HG03571 (cell line): ENCODE measurements at regions not wholly inside any gene's neighbourhood (a gene's known extent, or its start where the extent isn't known, plus 50 kb on each side); places are given as distances from the start of the nearest gene placed in this dataset.
"Not testable (repeated sequence)": the region's sequence is repeated elsewhere in the genome, so short reads cannot be mapped to it uniquely, and the experiment has no call there.

Experiments
- ATAC-seq: cut with Tn5 transposase; IDR thresholded peaks from one replicate; pipeline ENCODE4 v1.9.1; 2021; ENCODE audit not compliant: unreplicated experiment

DNA sequence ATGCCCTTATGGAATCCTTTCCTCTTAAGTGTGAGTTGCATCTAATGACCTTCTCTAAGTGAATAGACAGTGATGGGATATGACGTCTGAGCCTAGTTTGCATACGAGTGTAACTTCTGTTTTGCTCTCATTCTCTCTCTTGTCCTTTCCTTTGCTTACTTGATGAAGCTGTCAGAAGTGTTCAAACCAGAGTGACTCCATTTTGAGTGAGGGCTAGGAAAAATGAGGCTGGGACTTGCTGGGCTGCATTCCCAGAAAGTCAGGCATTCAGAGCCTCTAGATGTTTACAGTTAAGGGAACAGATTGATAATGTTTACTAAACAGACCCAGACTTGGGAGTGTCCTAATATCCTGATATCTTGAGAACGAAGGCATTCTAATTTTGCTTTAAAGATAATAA lies 311.2 kb upstream of the SOX4 start:
- not testable (repeated sequence) for ATAC-seq

DNA sequence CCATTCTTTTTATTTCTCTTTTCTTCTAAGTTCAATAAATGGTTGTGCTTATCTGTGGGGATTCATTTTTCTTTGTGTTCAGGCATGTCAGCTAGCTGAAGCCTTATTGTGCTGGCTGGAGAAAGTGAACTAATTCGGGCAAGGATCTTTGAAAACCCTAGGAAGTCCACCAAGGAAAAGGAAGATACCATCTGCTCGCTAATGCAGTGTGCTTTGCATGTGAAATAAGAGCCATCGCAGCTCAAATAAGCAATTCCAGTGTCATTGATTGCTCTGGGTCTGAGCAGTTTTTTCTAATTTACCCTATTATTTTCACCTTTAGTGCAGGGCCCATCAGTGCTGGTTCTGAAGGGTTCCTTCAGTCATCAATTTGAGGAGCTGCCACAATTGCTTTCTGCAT lies 309.4 kb upstream of the SOX4 start:
- no peak for ATAC-seq

DNA sequence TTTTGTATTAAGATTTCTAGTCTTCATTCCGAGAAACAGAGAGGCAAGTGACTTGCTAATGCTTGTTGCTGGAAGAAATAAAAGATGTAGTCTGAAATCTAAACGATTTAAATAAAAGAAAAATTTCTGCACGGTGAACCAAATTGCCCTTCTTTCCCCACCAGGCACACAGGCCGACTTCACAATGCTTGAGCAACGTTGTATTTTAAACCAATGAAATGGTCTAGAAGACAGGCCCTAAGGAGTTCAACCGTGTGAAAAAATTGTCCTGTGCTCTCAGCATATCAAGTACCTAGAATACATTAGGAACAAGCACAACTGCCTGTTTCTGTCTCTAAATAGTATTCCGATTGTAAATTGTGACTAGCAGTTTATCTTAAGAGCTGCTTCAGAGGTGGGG lies 308.8 kb upstream of the SOX4 start:
- no peak for ATAC-seq

DNA sequence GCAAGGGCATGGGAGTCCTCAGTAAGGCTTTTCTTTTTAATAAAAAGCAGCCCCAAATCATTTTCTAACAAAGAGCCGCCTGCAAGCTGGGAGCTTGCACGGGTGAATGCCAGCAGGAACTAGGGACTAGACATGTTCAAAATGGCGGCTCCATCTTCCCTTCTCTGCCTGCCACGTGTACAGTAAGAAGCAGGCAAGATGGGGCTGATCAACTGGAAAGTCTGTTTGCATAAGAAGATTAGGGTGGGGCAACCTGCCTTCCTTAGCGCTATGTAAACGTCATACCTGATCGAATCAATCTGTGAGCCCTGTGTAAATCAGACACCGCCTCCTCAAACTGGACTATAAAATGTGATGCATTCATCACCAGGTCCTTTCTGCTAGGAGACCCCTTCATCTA lies 299.4 kb upstream of the SOX4 start:
- ATAC-seq, result no peak

DNA sequence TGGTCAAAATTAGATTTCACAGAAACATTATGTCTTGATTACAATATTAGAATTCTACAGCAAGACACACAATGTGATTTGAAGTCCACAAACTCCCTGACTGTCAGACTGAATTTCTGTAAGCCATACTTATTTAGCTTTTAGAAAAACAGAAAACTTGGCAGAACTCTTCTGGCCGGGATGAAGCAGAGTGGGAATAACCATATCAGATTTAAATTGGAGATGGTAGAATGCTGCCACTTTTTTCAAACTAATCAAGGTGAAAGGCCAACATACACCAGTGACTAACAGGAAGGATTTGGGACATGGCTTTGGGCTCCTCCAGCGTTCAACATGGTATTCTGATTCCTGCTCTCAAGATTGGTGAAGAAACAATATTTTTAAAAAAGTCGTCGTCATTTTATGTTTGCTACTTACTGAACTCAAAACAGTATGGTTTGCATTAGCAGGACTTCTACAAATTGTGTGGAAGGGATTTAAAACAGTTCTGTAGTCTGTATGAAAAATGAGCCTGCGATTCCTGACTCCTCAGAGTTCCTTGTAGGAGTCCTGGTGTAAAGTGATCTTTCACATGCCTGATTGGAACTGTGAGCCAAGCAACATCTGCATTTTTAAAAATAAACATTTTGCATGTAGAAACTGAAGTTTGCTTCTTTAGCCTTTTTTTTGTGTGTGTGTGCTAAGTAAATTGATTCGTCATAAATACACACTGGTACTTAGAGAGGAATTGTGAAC lies 297.9 kb upstream of the SOX4 start:
- no peak for ATAC-seq

DNA sequence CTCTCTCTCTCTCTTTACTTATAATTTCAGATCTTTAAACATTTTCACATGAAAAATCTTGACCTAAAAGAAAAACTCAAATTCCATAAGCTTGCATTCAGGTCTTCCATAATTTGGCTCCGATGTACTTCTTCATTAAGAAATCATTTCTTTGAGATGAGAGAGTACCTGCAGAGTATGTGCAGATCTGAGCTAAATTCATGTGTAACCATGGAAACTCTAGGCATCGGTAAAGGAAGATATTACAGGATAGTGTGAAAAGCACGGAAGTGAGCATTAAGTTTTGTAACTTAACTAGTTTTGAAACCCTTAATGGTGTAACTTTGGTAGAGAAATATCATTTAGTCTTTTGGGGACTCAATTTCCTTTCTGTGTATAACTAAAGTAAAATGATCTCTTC lies 295.9 kb upstream of the SOX4 start:
- ATAC-seq, result no peak

DNA sequence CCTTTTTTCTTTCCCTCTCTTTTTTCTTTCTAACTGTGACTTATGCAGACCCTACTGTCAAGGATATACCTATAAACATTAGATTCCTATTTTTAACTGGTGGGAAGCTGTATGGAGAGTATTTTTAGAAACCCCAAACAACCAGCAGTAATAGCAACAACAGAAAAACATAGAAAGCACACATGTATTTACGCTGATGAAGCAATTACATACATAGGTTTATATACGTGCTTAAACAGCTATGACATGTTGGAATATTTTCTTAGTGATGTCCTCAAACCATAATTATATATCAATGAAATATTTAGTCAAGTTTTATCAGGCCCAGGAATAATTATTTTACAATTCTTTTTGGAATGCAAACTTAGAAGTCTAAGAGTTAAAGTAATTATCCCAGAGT lies 294.3 kb upstream of the SOX4 start:
- ATAC-seq, result no peak

DNA sequence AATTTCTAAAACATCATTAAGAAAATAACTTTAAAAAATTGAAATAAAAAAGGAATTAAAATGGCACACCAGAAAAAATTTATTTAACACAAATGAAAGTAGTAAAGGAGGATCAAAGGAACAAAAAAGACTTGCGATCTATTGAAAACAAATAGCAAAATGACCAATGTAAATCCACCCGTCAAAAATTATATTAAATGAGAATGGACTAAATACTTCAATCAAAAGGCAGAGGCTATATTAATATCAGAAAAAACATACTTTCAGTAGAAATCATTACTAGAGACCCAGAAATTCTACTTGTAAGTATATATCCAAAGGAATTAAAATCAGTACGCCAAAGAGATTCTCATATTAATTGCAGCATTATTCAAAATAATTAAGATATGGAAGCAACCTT lies 293.1 kb upstream of the SOX4 start:
- no peak for ATAC-seq

DNA sequence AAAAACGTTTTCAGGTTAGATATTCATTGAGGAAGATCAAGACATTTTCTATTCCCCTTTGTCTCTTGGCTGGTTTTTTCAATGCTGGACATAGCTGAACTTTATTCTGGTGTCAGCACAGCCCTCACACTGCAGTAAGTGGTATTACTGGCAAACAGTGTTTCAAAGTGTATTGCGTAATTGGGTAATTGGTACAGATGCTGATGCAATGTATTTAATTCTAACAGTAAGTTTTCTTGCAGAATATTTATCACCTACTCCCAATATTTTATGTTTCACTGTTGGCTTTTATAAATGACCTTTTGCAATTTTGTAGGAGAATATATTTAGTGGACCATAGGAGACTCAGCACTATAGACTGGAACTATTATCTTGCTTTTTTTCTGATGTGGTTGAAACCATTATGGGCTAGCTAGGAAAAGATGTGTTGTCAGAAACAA lies 287.6 kb upstream of the SOX4 start:
- no peak for ATAC-seq

DNA sequence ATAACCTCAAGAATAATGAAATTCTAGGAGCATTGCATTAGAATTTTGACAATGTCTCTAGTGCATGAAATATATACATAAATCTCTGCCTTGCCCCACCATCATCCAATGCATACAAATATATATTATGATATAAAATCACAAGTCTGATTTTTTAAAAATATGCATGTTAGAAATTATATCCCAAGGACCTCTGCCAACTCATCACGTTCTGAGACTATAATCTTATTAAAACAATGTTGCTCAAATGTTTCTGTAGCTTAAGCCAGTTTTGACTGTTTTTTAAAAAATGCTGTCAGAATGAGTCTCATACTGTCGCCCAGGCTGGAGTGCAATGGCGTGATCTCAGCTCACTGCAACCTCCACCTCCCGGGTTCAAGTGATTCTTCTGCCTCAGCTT lies 287.0 kb upstream of the SOX4 start:
- ATAC-seq, result no peak

DNA sequence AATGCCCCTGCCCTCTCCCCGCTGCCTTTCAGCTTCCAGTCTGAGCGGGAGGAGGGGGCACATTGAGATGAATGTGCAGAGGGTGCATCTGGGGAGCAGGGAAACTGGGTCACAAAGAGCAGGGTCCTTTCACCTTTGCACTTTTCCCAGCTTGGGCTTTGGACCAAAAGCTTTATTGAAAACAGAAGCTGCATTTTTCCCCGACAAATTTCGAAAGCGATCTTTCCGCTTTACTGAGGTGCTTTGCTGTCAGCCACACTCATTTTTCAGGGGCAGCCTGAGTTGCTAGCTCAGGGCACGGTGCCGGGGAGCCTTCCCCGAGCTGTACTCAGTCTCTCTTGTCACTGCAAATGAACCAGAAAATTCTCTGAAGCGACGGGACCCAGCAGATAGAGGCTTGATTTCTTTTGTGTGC lies 283.7 kb upstream of the SOX4 start:
- ATAC-seq, result no peak

DNA sequence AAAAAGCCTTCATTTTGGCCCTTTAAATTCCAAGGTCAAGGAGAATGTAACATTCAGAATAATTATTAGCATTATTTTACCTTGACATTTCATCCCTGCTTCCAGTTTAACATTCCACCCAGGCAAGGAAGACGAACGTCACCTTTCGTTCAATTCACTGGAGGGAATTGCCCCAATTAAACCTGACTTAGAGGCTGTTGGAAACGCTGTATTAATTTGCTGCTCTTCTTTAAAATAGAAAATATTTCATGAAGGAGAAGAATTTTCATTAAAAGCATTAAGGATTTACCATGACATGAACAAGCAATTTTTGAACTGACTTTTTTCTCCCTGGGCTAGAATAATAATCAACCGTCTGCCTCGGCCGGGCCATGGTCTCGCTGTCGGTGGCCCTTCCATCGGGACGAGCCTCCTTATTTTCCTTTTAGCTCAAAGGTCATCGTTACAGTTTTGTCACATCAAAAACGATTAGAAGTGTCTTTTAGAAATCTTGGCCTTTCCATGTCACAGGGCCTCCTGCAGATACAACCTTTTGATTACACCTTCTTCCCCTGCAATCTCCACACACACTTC lies 282.9 kb upstream of the SOX4 start:
- ATAC-seq, result no peak

DNA sequence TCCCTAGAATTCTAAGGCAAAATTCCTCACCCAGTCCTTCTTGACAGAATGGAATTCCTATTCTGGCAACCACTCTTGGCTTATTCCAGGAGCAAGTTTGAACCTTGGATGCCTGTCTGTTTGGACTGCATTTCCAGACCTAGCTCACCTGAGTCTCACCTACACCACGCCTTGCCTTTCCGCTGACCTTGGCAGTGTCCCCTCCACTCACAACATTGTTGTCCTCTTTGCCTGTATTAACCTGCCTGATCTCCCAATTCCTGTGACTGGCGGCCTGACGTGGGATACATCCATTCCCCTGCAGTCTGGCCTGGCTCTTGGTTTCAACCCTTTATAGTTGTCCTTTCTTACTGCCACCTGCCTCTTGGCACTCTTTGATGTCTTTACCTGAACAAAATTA lies 281.4 kb upstream of the SOX4 start:
- ATAC-seq, result no peak

DNA sequence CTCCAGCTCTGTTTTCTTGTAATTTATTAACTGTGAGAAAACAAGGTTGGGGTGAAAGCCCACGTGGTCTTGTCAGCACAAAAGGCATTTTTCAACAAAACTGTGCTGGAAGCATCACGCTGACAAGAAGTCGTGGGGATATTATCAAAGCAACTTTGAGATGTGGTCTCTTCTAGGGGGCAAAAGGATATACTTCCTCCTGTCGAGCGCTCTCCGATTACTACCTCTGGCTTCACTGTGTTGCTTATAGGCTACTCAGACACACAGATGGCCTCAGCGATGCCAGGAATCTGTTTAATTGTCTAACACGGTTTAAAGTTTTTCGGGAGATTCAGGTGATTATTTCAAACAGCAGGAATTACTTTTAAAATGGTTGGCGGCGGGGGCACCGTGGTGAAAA lies 275.9 kb upstream of the SOX4 start:
- no peak for ATAC-seq

DNA sequence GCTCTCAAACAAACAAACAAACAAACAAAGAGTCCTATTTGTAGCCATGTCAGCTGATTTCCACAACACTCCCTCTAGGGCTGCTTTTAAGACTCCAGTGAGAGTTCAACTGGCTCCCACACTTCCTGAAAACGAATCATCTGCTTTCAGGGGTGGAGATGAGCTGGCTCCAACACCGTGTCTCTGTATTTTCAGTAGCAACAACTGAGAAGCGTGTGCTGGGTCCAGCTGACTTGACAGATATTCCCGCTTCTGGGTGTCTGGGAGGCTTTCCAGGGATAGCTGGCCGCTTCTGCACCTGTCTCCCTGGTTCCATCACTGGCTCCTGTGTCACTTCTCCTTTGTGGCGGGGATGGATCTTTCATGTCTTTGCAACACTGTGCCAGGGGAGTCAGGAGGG lies 272.5 kb upstream of the SOX4 start:
- no peak for ATAC-seq

DNA sequence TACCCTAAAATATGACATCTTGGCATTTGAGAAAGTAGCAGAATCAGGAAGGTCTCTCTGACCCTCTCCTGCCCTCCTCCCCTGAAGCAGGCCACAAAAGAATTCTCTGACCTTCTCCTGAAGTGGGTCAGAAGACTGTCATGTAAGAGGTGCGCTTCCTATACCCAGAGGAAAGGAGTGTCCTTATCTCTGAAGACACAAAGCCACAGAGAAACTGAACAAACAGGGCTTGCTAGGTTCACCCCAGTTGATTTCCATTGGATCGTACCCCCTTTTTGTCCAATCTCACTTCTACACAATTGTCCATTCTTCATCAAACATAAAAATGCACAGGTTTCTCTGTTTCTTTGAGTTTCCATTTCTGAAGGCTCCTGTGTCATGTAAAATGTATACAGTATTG lies 272.0 kb upstream of the SOX4 start:
- ATAC-seq, result no peak

DNA sequence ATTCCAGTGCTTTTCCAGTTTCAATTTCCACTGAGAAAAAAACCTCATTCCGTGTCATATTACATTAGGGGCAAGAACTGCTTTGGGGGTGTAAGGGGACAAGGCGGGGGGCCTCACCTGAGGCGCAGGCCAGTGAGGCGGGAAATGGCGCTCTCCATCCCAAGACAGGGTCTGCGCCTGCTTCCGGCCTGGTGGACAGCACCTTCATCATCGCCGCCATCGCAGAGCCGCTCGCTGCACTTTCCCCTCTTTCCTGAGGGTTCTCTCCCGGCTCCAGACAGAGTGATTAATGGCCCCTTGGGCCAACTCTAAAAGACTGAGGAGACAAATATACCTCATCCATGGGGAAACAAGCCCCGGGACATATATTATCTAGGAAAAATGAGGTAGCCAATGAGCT lies 270.0 kb upstream of the SOX4 start:
- ATAC-seq, result no peak

DNA sequence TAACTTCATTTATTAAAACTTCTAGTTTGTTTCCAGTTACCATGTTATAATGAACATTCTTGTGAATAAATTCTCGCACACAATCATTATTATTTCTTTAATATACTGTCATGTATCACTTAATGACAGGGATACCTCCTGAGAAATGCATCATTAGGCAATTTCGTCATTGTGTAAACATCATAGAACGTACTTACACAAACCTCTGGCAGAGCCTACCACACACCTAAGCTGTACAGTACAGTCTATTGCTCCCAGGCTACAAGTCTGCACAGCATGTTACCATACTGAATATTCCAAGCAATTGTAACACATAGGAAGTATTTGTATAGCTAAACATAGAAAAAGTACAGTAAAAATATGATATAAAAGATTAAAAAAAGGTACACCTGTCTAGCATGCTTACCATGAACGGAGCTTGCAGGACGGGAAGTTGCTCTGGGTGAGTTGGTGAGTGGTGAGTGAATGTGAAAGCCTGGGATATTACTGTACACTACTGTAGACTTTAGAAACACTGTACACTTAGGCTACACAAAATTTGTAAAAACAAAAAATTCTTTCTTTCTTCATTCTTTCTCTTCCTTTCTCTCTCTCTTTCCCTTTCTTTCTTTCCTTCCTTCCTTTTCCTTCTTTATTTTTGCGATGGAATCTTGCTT lies 268.2 kb upstream of the SOX4 start:
- ATAC-seq, result no peak

DNA sequence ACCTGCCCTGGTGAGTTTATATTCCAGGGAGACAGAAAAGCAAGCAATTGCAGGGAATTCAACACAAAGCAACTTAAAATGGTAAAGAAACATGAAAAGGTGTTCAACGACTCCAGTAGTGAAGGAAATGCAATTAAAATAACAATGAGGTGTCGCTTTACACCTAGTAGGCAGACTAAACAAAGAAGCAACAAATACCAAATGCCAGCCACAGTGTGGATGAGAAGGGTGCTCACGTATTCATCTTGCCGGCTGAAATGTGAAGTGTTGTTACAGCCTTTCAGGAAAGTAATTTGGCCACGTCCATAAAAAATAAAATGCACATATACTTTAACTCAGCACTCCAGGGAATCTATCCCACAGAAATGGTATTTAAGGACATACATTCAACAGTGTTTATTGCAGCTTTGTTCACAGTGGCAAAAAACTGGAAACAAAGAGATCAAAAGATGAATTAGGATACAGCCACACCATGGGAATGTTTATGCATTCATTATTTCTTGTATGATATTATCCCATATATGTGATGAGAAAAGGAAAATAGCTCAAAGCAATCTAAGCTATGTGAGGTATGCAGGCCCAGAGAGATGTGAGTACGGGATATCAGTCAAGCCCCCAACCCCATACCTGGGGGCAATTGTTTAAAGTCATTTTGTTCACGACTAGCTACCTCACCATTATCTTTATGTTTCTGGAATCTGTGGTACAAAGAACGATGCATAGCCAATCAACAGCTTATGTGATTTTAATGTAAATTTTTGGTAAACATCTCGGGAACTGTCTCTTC lies 266.0 kb upstream of the SOX4 start:
- no peak for ATAC-seq

DNA sequence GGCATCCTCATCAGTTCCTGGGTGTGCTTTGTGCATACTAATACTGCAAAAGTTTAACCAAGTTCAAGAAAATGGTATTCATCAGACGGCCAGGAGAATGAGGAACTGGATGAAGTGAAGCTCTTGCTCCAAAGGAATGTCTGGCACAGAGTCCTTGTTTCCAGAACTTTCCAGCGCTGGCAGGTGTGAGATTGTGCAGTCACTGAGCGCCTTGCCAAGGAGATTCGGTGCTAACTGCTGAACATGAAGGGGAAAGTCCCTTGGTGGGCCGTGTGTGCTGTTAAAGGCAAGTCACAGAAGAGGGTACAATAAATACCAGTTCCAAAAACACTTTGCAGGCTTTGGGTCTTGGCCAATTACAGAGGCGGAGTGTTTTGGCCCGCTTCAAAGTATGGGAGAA lies 262.3 kb upstream of the SOX4 start:
- ATAC-seq, result no peak

DNA sequence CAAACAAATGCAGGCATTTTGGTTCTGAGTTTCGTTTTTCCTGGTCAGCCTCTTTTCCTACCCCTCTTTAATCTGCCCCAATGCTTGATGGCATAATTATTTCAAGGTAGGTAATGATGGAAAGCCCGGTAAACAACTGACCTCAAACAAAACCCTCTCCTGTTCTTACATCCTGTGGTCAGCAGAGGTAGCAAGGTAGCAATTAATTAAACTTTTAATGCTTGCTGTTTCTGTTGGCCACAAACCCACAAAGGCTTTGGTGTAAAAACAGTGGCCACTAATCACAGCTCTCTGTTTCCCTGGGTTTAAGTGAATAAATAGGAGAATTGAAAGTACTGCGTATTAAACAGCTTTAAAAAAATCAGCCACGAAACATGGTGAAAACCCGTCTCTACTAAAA lies 261.5 kb upstream of the SOX4 start:
- ATAC-seq, result no peak

DNA sequence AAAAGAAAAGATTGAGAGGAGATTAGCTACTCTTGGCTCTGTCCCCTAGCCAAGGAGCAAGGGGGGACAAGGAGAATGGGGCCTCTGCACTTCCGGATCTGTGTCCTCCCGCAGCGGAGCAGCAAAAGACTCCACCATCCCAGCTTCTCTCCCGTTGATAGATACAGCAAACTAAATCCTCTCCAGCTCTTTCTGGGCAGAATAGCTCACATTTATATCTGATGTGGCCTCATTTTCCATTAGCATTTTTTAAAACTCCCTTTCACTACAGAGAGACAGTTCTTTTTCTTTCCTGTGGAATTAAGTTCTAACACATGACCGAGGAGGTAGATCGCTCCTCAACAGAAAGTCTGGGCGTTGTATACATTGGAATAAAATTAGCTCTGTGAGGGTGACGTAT lies 260.9 kb upstream of the SOX4 start:
- no peak for ATAC-seq
